ENCODE measurements at regions not wholly inside any gene's neighbourhood (a gene's known extent, or its start where the extent isn't known, plus 50 kb on each side); places are given as distances from the start of the nearest gene placed in this dataset.

GRCh38 chr9:135209136-135209535 is 121.7 kb downstream of the OLFM1 start:
- H3K36me3 ChIP-seq (ENCODE audit: control insufficient read depth, insufficient read depth, low read length): no peaks in the 10 kb centered on the region
- ChIA-PET POLR2A (no interaction called here), CTCF (no interaction called here)
- TF ChIP-seq CTCF (IDR thresholded peaks at IDR 0.05; ENCODE audit: insufficient read depth, low read depth, low read length): no peak
- H3K27me3 ChIP-seq (ENCODE audit: control insufficient read depth, insufficient read depth, low read length): no peaks in the 10 kb centered on the region
- H3K4me3 ChIP-seq (ENCODE audit: low read depth, low read length): no peak overlapping the region
- DNase-seq (ENCODE audit: low read depth): no peak

- H3K4me3 ChIP-seq (ENCODE audit: low read depth, low read length): no peak overlapping the region
- POLR2A ChIA-PET: no interaction called here
- no peak for TF ChIP-seq CTCF (IDR thresholded peaks at IDR 0.05; ENCODE audit: insufficient read depth, low read depth, low read length)
- CTCF ChIA-PET: no interaction called here
- H3K36me3 ChIP-seq (ENCODE audit: control insufficient read depth, insufficient read depth, low read length): no peaks in the 10 kb centered on the region
- no peaks in the 10 kb centered on the region for H3K27me3 ChIP-seq (ENCODE audit: control insufficient read depth, insufficient read depth, low read length)
- DNase-seq (ENCODE audit: low read depth): no peak
Observed at GRCh38 chr9:135209852-135210251, 122.4 kb downstream of the OLFM1 start.

GRCh38 chr9:135210676-135211523 is 123.4 kb downstream of the OLFM1 start:
- H3K4me3 ChIP-seq (ENCODE audit: low read depth, low read length): no peak overlapping the region
- POLR2A ChIA-PET: no interaction called here
- TF ChIP-seq CTCF (IDR thresholded peaks at IDR 0.05; ENCODE audit: insufficient read depth, low read depth, low read length): no peak
- no peaks in the 10 kb centered on the region for H3K36me3 ChIP-seq (ENCODE audit: control insufficient read depth, insufficient read depth, low read length)
- DNase-seq (ENCODE audit: low read depth): no peak
- CTCF ChIA-PET: no interaction called here
- no peaks in the 10 kb centered on the region for H3K27me3 ChIP-seq (ENCODE audit: control insufficient read depth, insufficient read depth, low read length)

- no peak for TF ChIP-seq CTCF (IDR thresholded peaks at IDR 0.05; ENCODE audit: insufficient read depth, low read depth, low read length)
- H3K27me3 ChIP-seq (ENCODE audit: control insufficient read depth, insufficient read depth, low read length): no peaks in the 10 kb centered on the region
- H3K4me3 ChIP-seq (ENCODE audit: low read depth, low read length): no peak overlapping the region
- no peak for DNase-seq (ENCODE audit: low read depth)
- POLR2A ChIA-PET: no interaction called here
- no peaks in the 10 kb centered on the region for H3K36me3 ChIP-seq (ENCODE audit: control insufficient read depth, insufficient read depth, low read length)
- CTCF ChIA-PET: no interaction called here
Observed at GRCh38 chr9:135211524-135211890, 124.0 kb downstream of the OLFM1 start.

- ChIA-PET CTCF (no interaction called here), POLR2A (no interaction called here)
- Histone ChIP-seq H3K36me3 (ENCODE audit: control insufficient read depth, insufficient read depth, low read length) (no peaks in the 10 kb centered on the region), H3K27me3 (ENCODE audit: control insufficient read depth, insufficient read depth, low read length) (no peaks in the 10 kb centered on the region), H3K4me3 (ENCODE audit: low read depth, low read length) (no peak overlapping the region)
- TF ChIP-seq CTCF (IDR thresholded peaks at IDR 0.05; ENCODE audit: insufficient read depth, low read depth, low read length): no peak
- DNase-seq (ENCODE audit: low read depth): no peak
Observed at GRCh38 chr9:135212961-135213360, 125.5 kb downstream of the OLFM1 start.
